ENCODE measurements at regions not wholly inside any gene's neighbourhood (a gene's known extent, or its start where the extent isn't known, plus 50 kb on each side); places are given as distances from the start of the nearest gene placed in this dataset.
"Not testable (repeated sequence)": the region's sequence is repeated elsewhere in the genome, so short reads cannot be mapped to it uniquely, and the experiment has no call there.

GRCh38 chr17:30631651-30632050, 154.4 kb downstream of the GOSR1 start:
- H3K9me1 ChIP-seq (ENCODE audit: control insufficient read depth, extremely low read depth, insufficient read depth, low read length); H3K27ac ChIP-seq (ENCODE audit: control insufficient read depth, insufficient read depth, low read length); DNase-seq (ENCODE audit: low read depth, low spot score); H3K27me3 ChIP-seq (ENCODE audit: control insufficient read depth, extremely low read depth, insufficient read depth, low read length); H3K36me3 ChIP-seq (ENCODE audit: control insufficient read depth in 2 of 2, extremely low read depth in 1 of 2, insufficient read depth in 2 of 2, low read length in 2 of 2); H3K4me1 ChIP-seq (ENCODE audit: control insufficient read depth, extremely low read depth, insufficient read depth, low read length); H2AFZ ChIP-seq (ENCODE audit: control insufficient read depth, low read length); dilution Hi-C loops (cut with MboI; ENCODE audit: extremely low pct_ligation_motif_present, low sequenced_read_pairs); H3K4me2 ChIP-seq (ENCODE audit: control insufficient read depth, extremely low read depth, insufficient read depth, low read depth, low read length); FAIRE-seq; H3K79me2 ChIP-seq (ENCODE audit: control insufficient read depth, insufficient read depth, low read length); H3K9ac ChIP-seq (ENCODE audit: control insufficient read depth, extremely low read depth, insufficient read depth, low read length); H4K20me1 ChIP-seq (ENCODE audit: control insufficient read depth, extremely low read depth, insufficient read depth, low read length); H3K4me3 ChIP-seq (ENCODE audit: control insufficient read depth in 2 of 3, extremely low read depth in 1 of 3, insufficient read depth in 2 of 3, low read depth in 1 of 3, low read length in 3 of 3); H3K9me3 ChIP-seq (ENCODE audit: control insufficient read depth, low read depth, low read length): not testable (repeated sequence)

GRCh38 chr17:30625380-30625779, 148.2 kb downstream of the GOSR1 start:
- H3K36me3 ChIP-seq (ENCODE audit: control insufficient read depth in 2 of 2, extremely low read depth in 1 of 2, insufficient read depth in 2 of 2, low read length in 2 of 2); H3K27ac ChIP-seq (ENCODE audit: control insufficient read depth, insufficient read depth, low read length); DNase-seq (ENCODE audit: low read depth, low spot score); FAIRE-seq; dilution Hi-C loops (cut with MboI; ENCODE audit: extremely low pct_ligation_motif_present, low sequenced_read_pairs); H3K79me2 ChIP-seq (ENCODE audit: control insufficient read depth, insufficient read depth, low read length); H3K4me2 ChIP-seq (ENCODE audit: control insufficient read depth, extremely low read depth, insufficient read depth, low read depth, low read length); H4K20me1 ChIP-seq (ENCODE audit: control insufficient read depth, extremely low read depth, insufficient read depth, low read length); H3K9me1 ChIP-seq (ENCODE audit: control insufficient read depth, extremely low read depth, insufficient read depth, low read length); H2AFZ ChIP-seq (ENCODE audit: control insufficient read depth, low read length); H3K4me3 ChIP-seq (ENCODE audit: control insufficient read depth in 2 of 3, extremely low read depth in 1 of 3, insufficient read depth in 2 of 3, low read depth in 1 of 3, low read length in 3 of 3); H3K4me1 ChIP-seq (ENCODE audit: control insufficient read depth, extremely low read depth, insufficient read depth, low read length); H3K9ac ChIP-seq (ENCODE audit: control insufficient read depth, extremely low read depth, insufficient read depth, low read length); H3K27me3 ChIP-seq (ENCODE audit: control insufficient read depth, extremely low read depth, insufficient read depth, low read length); H3K9me3 ChIP-seq (ENCODE audit: control insufficient read depth, low read depth, low read length): not testable (repeated sequence)

- dilution Hi-C loops (cut with MboI; ENCODE audit: extremely low pct_ligation_motif_present, low sequenced_read_pairs); H3K9ac ChIP-seq (ENCODE audit: control insufficient read depth, extremely low read depth, insufficient read depth, low read length); H3K36me3 ChIP-seq (ENCODE audit: control insufficient read depth in 2 of 2, extremely low read depth in 1 of 2, insufficient read depth in 2 of 2, low read length in 2 of 2); H3K9me3 ChIP-seq (ENCODE audit: control insufficient read depth, low read depth, low read length); H2AFZ ChIP-seq (ENCODE audit: control insufficient read depth, low read length); H3K79me2 ChIP-seq (ENCODE audit: control insufficient read depth, insufficient read depth, low read length); H3K9me1 ChIP-seq (ENCODE audit: control insufficient read depth, extremely low read depth, insufficient read depth, low read length); H4K20me1 ChIP-seq (ENCODE audit: control insufficient read depth, extremely low read depth, insufficient read depth, low read length); H3K4me1 ChIP-seq (ENCODE audit: control insufficient read depth, extremely low read depth, insufficient read depth, low read length); H3K4me2 ChIP-seq (ENCODE audit: control insufficient read depth, extremely low read depth, insufficient read depth, low read depth, low read length); H3K4me3 ChIP-seq (ENCODE audit: control insufficient read depth in 2 of 3, extremely low read depth in 1 of 3, insufficient read depth in 2 of 3, low read depth in 1 of 3, low read length in 3 of 3); H3K27ac ChIP-seq (ENCODE audit: control insufficient read depth, insufficient read depth, low read length); DNase-seq (ENCODE audit: low read depth, low spot score); H3K27me3 ChIP-seq (ENCODE audit: control insufficient read depth, extremely low read depth, insufficient read depth, low read length); FAIRE-seq: not testable (repeated sequence)
Measured at GRCh38 chr17:30624180-30624579, 147.0 kb downstream of the GOSR1 start.

GRCh38 chr17:30609682-30610081, 132.5 kb downstream of the GOSR1 start:
- FAIRE-seq; H3K4me2 ChIP-seq (ENCODE audit: control insufficient read depth, extremely low read depth, insufficient read depth, low read depth, low read length); H3K4me1 ChIP-seq (ENCODE audit: control insufficient read depth, extremely low read depth, insufficient read depth, low read length); H3K9me3 ChIP-seq (ENCODE audit: control insufficient read depth, low read depth, low read length); H3K4me3 ChIP-seq (ENCODE audit: control insufficient read depth in 2 of 3, extremely low read depth in 1 of 3, insufficient read depth in 2 of 3, low read depth in 1 of 3, low read length in 3 of 3); H4K20me1 ChIP-seq (ENCODE audit: control insufficient read depth, extremely low read depth, insufficient read depth, low read length); H3K27me3 ChIP-seq (ENCODE audit: control insufficient read depth, extremely low read depth, insufficient read depth, low read length); H2AFZ ChIP-seq (ENCODE audit: control insufficient read depth, low read length); H3K9ac ChIP-seq (ENCODE audit: control insufficient read depth, extremely low read depth, insufficient read depth, low read length); H3K27ac ChIP-seq (ENCODE audit: control insufficient read depth, insufficient read depth, low read length); H3K9me1 ChIP-seq (ENCODE audit: control insufficient read depth, extremely low read depth, insufficient read depth, low read length); H3K36me3 ChIP-seq (ENCODE audit: control insufficient read depth in 2 of 2, extremely low read depth in 1 of 2, insufficient read depth in 2 of 2, low read length in 2 of 2); DNase-seq (ENCODE audit: low read depth, low spot score); dilution Hi-C loops (cut with MboI; ENCODE audit: extremely low pct_ligation_motif_present, low sequenced_read_pairs): not testable (repeated sequence)
- H3K79me2 ChIP-seq (ENCODE audit: control insufficient read depth, insufficient read depth, low read length) = peaks cover 19% of the 10 kb centered on the region

All from keratinocyte (primary cell).